GM21381 (cell line): ENCODE measurements at regions not wholly inside any gene's neighbourhood (a gene's known extent, or its start where the extent isn't known, plus 50 kb on each side); places are given as distances from the start of the nearest gene placed in this dataset.
A peak's percentile ranks its signal among the peaks of the same experiment; 100 is the strongest.

ENCODE experiments used
- ATAC-seq: cut with Tn5 transposase; IDR thresholded peaks from one replicate; pipeline ENCODE4 v1.9.1; 2021; ENCODE audit warnings: mild to moderate bottlenecking, moderate library complexity; ENCODE audit not compliant: unreplicated experiment

DNA sequence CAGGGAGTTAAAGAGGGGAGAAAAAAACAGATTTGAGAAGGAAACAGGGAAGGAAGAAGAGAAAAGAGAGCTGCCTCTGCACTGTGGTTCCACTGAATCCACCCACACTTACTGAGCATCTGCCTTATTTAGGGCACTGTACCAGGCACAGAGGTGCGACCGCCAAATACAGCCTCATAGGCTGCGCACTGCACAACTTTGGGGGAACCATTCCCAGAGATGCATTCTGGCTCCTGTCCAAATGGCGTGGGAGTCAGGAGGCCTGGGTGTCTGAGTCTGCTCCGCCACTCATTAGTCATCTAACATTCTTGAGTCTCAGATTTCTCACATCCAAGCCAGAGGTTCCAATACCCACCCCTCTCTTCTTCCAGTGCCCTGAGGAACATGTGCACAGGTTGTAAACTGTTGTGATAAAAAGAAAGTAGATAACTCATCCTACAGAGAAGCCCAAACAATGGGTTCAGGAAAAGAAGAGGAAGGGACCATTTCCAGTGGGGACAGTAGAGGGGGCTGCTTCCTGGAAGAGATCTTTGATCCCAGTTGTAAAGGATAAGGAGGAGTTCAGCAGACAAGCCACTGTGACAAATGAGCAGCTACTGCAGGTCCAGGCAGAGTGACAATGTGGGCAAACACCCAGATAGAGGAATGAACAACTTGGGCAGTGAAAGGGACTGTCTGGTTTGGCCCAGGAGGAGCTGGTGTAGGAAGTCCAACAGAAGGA, 254.6 kb downstream of the UACA start:
- no peak for ATAC-seq

DNA sequence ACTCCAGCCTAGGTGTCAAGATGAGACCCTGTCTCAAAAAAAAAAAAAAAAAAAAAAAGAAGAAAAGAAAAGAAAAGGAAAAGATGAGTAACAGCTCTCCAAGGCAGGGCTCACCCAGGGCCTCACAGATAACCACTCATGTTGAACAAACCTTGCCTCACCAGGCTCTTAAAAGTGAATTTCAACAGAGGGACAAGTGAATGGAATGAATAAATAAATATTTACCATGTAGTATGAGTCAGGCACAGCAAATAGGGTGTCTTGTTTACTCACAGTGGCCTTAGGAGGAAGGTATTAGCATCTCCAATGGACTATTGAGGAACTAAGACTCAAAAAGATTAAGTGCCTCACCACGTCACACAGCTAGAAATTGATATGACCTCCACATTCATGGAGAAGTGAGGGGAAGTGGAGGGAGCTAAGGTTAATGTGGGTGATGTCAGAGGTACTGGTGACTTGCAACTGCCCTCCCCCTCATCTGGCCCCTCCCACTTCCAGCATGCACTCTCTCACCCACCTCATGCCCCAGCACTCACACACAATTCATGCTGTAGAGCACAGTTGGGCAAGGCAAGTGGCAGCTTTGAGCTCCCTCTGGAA, 255.5 kb downstream of the UACA start:
- no peak for ATAC-seq

DNA sequence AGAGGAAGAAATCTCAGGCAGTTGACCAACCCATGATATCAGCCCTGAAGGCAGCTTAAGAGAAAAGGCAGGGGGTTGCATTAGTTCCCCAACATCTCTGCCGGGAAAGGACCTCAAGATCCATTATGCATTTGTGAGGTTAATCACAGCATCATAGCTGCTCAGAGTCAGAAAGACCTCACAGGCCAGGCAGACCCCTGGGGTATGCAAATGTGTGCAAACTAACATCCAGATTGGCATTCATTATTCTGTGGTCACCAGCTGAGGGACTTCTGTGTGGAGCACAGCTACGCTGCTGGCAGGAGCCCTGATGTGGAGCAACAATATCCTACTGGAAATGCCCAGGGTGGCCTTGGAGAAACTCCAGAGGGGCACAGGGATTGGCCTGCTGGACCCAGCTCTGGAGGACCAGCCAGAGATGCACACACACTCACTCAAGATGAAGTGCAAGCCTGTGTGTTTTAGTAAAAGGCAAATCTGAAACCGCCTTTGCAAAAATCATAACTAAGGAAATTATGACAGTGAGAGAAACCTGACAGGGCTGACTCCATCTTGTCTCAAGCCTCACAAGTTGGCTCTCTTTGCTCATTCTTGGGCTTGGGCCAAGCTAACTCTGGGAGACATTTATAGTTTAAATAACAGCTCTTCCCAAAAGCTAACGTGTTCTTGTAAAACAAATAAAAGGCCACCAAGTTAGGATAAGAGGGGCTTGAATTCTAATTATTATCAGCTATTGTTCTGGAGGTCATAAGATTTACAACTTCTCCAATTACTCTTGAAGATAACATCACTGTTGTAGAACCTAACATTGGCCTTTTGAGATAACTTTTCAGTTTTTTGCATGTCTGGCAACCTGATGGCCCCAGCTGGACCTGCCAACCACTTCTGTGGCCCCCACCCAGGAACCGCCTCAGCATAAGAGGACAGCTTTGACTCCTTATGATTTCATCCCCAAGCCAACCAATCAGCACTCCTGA, 257.1 kb downstream of the UACA start:
- no peak for ATAC-seq

DNA sequence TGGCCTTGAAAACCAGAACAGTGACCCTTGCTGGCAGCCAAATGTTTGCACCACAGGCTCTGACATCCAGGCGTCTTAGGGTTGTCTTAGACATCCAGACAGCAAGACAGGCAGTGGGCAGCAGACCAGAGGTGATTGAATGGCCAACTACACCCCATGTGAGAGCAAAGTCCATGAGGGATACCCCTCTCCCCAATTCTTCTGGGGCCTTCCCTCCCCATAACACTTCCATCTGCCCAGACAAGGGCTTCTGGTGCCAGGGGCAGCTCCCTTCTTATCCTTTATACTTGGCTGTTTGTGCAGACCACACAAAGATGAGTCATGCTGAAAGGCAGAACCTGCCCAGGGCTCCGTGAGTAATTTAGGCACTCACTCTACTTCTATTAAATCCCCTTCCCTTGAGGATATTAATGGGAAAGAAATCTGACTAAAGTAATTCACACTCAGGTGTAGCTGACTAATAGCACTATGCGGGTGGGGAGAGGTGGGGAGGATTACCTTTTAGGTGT, 257.9 kb downstream of the UACA start:
- ATAC-seq = no peak

DNA sequence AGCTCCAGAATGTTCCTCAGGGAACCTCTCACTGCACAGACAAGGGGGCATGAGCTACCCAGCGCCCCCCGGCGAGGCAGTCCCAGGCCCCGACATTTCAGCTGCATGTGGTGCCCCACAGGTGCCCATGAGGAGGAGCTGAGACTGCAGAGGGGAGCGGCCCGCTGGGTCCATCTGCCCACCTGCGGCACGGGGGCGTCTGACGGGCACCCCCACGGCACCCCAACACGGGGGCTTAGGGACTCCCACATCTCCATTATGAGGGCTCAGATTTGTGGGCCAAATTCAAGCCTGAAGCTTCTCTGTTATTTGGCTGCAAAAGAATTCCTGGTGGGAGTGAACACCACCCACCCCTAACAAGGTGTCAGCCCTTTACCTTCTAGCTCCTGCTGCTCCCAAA, 258.4 kb downstream of the UACA start:
- no peak for ATAC-seq

DNA sequence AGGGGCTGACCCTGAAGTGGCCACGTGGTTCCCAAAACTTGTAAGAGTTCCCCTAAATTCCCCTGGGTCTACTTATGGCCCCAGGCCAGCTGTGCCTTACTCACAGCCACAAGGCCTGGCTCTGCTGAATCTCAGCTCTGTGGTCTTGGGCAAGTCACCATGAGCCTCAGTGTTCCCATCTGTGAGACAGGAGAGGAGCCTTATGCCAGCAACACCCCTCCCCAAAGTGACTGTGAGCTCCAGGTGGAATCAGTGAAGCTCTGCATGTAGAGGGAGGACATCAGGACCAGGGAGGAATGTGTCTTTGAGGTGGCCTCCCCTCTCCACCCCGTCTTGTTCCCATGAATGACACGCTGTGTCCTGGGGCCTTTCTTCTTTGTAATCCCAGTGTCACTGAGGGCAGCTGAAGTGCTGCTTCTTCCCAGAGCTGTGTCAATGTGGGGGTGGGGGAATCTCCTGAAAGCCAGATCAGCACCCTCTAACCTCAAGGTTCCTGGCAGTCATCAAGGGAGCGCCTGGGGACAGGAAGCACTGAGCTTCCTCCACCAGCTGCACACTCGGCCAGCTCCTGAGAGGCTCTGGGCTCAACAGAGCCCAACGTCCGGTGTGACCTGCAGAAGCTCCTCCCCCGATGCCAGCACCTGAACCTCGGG, 258.9 kb downstream of the UACA start:
- peak; percentile 45 for ATAC-seq

DNA sequence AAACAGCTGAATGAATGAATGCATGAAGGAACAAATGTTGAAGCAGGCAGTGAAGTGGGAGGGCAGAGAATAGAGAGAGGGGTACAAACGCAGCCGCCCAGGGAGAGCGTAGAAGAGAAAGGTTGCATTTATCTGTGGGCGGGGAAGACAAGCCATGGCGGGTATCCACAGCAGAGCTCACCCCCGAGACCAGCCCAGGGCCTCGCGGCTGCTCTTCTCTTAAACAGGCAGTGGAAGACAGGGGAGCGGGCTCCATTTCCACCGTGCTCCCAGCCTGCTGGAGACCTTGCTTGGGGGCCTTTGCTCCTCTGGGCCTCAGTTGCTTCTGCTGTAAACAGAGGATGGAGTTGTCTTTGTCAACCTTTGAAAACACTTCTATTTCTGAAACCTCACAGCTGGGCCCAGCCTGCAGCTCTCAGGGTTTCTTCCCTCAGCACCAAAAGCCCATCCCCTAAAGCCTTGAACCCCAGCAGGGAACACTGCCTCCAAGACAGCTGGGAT, 259.5 kb downstream of the UACA start:
- no peak for ATAC-seq

DNA sequence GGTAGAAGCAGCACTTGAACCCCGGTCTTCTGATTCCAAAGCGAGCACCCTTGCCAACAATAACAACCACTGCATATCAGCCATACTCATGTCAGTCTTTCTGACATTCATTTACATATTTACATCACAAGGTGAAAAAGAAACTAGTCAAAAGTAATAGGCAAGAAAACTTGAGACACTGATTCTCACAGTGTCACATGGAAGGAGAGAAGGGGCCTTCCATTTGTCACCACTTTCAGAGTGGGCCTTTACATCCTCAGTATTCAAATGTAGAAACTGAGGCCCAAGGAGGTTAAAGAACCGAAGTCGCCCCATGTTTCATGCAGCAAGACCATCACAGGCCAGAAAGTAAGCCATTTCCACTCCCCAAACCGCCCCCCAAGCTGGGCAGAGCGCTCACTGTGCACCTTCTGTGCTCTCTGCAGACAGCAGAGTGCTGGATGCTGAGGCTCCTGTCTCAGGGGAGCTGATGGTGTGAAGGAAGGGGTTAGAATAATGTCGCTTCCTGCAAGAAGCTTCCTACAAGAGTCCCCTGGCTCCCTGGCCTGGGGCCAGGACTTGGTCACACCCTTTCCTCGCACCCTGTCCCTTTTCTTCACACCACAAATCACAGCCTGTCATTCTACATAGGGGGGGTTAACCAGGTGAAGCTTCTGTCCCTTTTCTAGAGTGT, 260.1 kb downstream of the UACA start:
- ATAC-seq = peak; percentile 38

DNA sequence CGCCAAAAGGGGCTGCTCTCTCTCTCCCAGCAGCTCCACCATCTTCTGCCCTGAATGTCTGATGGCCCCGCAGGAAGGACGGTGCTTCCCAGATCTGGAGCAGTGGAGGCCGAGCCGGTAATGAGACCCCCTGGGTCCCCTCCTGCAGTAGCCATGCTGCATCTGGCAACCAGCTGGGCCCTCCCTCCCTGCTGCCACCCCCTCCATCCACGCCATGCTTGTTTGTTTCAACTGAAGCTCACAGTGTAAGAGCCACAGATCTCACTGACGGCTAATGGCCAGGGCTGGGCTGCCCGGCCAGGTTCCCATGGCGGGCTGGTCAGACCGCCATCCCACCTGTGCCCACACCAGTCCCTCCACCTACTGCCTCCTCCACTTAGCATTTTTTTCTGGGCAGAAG, 260.8 kb downstream of the UACA start:
- no peak for ATAC-seq

DNA sequence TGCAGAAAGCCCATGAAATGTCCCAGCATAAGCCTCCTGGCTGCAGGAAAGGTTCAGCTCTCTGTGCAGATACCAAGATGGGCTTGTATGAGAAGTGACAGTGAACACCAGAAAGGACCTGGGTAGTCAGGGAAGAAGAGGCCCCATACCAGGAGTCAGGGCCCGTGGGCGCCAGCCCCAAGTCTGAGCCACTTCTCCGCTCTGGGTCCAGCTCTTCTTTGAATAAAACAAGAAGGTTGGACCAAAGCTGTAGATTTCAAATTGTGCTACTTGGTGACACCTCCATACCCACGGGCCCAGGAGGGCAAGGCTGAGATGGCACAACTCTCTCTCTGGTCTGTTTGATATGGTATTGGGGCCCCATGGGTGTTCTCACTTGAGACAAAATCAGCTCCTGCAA, 261.5 kb downstream of the UACA start:
- no peak for ATAC-seq

DNA sequence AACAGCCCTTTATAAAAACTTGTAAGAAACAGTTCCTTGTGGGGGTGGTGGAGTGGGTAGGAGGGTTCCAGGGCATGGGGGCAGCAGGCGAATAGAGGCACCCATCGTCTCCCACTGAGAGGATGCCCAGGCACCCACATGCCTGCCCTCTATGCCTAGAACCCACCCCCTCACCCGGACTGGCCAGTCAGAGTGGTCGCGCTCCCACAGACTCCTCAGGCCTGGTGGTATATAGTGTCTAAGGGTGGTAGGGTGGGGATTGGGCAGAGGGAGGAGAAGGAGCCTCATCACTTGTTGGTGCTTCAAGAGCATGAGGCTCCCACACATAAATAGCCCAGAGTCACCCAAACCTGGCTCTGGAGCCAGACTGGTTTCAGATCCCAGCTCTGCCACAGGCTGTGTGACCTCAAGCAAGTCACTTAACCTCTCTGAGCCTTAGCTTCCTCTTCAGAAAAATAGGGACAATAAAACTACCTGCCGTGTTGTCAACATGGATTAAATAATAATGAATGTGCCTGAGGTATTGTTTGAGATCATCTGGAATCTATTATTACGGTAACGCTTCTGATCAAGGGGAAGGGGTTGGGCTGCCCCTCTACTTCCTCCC, 262.1 kb downstream of the UACA start:
- ATAC-seq = no peak

DNA sequence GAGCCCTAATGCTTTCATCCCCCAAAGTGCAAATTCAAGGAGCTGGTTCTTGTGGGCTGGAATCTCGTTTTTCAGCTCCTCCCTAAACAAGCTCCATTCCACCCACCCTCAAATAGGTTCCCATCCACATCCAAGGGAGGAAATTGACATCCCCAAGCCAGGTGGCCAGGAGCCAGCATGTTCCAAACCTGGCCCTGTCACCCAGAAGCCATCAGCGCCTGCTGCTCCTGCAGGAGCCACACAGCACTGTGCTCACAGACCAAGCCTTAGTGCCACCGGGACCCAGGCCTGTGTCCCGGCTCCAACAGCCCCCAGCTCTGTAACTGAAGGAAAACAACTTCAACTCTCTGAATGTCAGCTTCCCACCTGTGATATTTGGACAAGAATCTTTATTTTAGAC, 263.6 kb downstream of the UACA start:
- no peak for ATAC-seq

DNA sequence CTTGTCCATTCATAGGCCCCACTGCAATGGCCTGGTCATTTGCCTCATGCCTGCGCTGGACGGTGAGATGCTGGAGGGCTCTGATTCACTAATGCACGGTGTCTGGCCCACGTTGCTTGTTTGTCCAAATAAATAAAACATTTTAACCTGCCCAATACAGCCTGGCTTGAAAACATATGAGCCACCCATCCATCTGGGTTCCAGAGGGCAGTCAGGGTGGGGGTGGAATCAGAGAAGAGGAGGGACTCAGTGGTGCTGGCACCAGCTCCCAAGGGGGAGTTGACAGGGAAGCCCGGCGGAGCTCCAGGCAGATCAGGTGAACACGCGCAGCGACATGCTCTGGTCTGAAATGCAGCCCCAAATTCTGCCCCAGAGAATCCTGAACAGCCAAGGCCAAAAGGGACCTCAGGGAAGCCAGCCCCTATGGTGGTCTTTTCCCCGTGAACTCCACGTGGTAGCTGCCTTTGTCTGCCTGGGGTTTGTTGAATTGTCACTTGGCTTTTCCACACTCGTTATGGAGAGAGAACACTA, 265.2 kb downstream of the UACA start:
- no peak for ATAC-seq

DNA sequence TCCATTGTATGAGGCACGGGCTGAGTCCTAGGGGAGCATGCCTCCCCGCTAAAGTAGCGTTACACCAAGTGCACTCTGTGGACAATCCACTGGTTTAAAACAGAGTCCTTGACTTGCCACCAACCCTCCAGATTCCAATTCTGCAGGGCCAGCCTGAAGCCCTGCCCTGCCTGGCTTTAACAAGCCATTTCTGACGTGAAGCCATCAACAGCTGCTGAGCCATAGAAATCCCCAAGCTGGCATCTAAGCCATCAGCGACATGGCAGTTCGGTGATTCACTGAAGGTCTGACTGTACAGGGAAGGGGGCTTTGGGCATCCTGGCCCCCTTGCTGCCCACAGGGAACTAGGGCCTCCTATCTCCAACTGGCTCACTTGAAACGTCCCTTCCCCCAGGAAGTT, 265.7 kb downstream of the UACA start:
- ATAC-seq = no peak

DNA sequence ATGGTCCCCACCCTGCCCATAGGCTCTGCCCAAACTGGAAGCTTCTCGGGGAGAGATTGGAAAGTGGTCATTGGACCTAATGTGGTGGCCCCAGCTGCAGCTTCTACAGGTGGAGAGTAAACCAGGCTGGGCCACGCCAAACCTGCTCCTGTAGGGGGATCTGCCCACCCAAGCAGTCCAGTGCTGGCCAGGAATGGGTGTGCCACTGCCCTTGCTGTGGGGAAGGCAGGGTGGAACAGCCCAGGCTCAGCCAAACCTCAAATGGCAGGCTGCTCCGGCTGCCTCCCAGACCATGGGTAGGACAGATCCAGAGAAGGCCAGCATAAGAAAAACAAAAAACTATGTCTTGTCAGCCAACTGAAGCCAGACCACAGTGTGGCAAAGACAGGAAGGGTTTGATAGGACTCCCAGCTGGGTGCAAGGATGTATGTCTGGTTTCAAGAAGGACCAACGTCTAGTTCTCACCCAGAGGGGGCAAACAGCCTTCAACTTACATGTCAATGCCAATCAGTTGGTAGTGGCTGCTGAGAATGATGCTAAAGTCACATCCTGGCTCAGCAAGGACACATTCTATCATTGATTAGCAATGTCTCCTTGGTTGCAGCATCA, 267.3 kb downstream of the UACA start:
- ATAC-seq = no peak

DNA sequence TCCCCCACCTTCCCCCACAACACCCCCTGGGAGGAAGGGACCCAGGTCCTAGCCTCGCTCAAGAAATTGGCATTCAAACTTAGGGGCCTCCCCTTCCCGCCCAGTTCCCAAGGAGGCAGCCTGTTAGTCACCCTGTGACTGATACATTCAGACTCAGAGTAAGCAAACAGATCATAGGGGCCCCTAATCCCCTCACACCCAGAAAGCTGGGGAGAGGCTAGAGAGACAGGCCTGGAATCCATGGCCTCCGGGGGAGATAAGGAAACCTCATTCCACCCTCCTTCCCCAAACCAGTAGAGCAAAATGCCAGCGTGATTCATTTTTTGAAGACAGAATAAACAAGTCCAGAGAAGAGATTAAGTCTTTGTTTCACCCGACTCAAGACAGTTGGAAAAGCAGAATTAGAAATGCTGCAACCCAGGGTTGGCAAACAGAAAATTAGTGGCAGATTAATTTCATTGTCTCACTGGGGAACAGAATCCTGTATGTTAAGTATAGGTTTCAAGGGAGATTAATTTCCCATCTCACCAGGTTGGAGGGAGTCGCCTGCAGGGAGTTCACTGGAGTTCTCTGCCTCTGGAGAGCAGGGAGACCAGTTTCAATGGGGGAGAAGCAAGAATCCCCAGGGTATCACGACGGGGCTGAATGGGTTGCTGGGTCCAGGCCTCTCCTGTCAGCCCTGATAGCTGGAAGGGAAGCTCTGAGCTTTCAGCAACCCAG, 268.3 kb downstream of the UACA start:
- ATAC-seq = no peak

DNA sequence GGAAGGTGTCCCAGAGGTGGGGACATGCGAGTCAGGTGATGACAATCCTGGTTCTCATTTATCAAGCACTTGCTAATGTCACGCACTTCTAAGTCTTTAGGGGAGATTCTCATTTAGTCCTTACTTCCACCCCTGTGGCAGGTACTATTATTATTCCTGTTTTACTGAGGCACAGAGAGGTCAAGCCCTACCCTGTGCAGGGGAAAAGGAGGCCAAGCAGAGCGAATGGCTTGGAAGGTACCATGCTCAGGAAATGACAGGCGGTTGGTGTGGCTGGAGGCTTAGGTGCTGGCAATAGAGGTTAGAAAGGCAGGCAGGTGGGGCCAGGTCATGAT, 268.9 kb downstream of the UACA start:
- ATAC-seq = no peak

DNA sequence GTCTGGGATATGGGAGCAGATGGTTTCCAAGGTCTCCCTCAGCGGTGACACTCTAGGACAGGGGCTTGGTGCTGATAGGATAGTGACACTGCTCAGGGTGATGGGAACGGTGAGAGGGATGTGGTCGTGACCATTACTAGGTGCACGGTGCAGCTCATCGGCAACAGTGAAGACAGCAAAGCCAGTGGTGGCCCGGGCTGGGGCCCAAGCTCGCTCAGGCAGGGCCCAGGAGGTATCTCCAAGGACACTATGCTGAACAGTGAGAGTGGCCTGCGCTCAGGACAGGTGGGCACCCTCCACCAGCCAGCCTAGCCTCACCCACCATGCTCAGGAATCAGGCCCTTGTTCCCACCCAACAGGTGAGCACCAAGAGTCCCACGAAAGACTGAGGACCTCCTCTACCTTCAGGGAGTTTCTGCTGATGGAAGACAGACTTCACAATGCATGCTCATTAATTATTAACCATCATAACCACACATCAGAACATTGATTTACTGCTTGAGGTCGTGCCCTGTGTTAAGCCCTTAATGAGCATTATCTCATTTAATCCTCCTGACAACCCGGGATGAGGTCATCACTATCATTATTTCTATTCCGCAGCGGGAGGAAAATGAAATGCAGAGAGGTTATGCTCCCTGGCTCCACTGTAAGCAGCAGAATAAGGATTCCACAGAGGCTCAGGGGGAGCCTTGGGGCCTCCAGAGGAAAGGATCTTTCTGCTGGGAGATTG, 269.4 kb downstream of the UACA start:
- no peak for ATAC-seq
